ENCODE measurements at regions not wholly inside any gene's neighbourhood (a gene's known extent, or its start where the extent isn't known, plus 50 kb on each side); places are given as distances from the start of the nearest gene placed in this dataset.

- DNase-seq (ENCODE audit: low read depth in 1 of 2, low spot score in 2 of 2) = no peak
- H3K27me3 ChIP-seq (replicated peaks) = no peaks in the 10 kb centered on the region
- no peaks in the 10 kb centered on the region; the same call in 1 of the 2 replicates for H3K9me3 ChIP-seq (replicated peaks)
- H3K27ac ChIP-seq = no peak overlapping the region
- no peaks in the 10 kb centered on the region for H3K4me1 ChIP-seq (replicated peaks)
- no peak overlapping the region for H3K4me3 ChIP-seq
- no peaks in the 10 kb centered on the region for H3K36me3 ChIP-seq
Measured at GRCh38 chr7:110604885-110605284, 486.0 kb upstream of the LRRN3 start.

- Histone ChIP-seq H3K36me3 (no peaks in the 10 kb centered on the region), H3K4me3 (no peak overlapping the region), H3K4me1 (replicated peaks) (no peaks in the 10 kb centered on the region), H3K27ac (no peak overlapping the region), H3K9me3 (replicated peaks) (no peaks in the 10 kb centered on the region), H3K27me3 (replicated peaks) (no peaks in the 10 kb centered on the region)
- DNase-seq (ENCODE audit: low read depth in 1 of 2, low spot score in 2 of 2) = no peak
Measured at GRCh38 chr7:110607050-110607857, 483.7 kb upstream of the LRRN3 start.

GRCh38 chr7:110609336-110609735, 481.6 kb upstream of the LRRN3 start:
- Histone ChIP-seq H3K4me3 (no peak overlapping the region), H3K27me3 (replicated peaks) (no peaks in the 10 kb centered on the region), H3K9me3 (replicated peaks) (no peaks in the 10 kb centered on the region), H3K36me3 (no peaks in the 10 kb centered on the region), H3K4me1 (replicated peaks) (no peaks in the 10 kb centered on the region), H3K27ac (no peak overlapping the region)
- DNase-seq (ENCODE audit: low read depth in 1 of 2, low spot score in 2 of 2) = no peak

DNA sequence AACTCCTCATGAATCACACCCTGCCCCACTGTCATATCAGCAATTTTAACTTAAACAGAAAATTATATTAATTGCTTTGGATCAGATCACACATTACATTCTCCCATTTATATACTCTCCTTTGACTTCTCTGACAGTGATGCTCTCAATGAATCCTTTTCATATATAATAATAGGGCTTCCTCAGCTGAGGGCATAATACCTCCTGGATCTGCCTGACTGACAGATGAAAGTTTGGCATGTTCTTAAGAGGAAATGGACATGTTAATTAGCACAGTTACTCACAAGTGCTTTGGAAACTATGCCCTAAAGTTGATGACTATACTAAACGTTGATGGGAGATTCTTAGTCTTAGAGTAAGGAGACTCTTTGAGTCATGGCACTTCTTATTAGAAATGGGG, 478.2 kb upstream of the LRRN3 start:
- Histone ChIP-seq H3K9me3 (replicated peaks) (no peaks in the 10 kb centered on the region), H3K36me3 (no peaks in the 10 kb centered on the region), H3K27ac (no peak overlapping the region), H3K27me3 (replicated peaks) (no peaks in the 10 kb centered on the region), H3K4me1 (replicated peaks) (no peaks in the 10 kb centered on the region), H3K4me3 (no peak overlapping the region)
- no peak for DNase-seq (ENCODE audit: low read depth in 1 of 2, low spot score in 2 of 2)
